Activated naive CD4-positive, alpha-beta T cell treated with anti-CD3 and anti-CD28 coated beads, Interleukin-2, amount 10 ng/mL, durations not matched to agents 7 days and 5 days (primary cell): ENCODE measurements at regions not wholly inside any gene's neighbourhood (a gene's known extent, or its start where the extent isn't known, plus 50 kb on each side); places are given as distances from the start of the nearest gene placed in this dataset.
"Not testable (repeated sequence)": the region's sequence is repeated elsewhere in the genome, so short reads cannot be mapped to it uniquely, and the experiment has no call there.

Source experiments
- CTCF ChIA-PET: fragments of 350-600 bp; sonication (Branson Sonifier 250); formaldehyde crosslinking; loops from one replicate; lab custom pipeline; 2021; ENCODE audit warnings: antibody characterized with exemption; lab: Charles Lee
- DNase-seq: peaks from one replicate; pipeline ENCODE4 v3.0.0-alpha.2; 2020
- H3K27ac Mint-ChIP-seq: one replicate; pipeline ENCODE4 v1.8.0; 2021; ENCODE audit warnings: mild to moderate bottlenecking, moderate library complexity, mixed read lengths
- H3K27me3 Mint-ChIP-seq: one replicate; pipeline ENCODE4 v1.8.0; 2021; ENCODE audit warnings: mild to moderate bottlenecking, mixed read lengths
- H3K36me3 Mint-ChIP-seq: one replicate; pipeline ENCODE4 v1.8.0; 2021; ENCODE audit warnings: mixed read lengths
- H3K4me1 Mint-ChIP-seq: one replicate; pipeline ENCODE4 v1.8.0; 2021; ENCODE audit warnings: mixed read lengths
- H3K4me3 Mint-ChIP-seq: one replicate; pipeline ENCODE4 v1.8.0; 2021; ENCODE audit warnings: mild to moderate bottlenecking, moderate library complexity, mixed read lengths
- H3K9me3 Mint-ChIP-seq: one replicate; pipeline ENCODE4 v1.8.0; 2021; ENCODE audit warnings: mixed read lengths

DNA sequence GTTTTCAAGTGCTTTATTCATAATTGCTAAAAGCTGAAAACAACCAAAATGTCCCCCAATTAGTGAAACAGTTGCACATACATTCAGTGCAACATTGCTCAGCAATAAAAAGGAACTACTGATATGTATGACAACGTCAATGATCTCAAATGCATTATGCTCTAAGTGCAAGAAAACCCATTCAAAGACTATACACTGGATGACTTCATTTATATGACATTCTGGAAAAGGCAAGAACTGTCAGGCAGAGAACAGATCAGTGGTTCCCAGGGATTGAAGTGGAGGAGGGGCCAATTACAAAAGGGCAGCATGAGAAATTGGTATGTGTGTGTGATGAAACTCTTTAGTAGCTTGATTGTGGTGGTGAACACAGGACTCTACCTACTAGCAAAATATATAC is 585.6 kb downstream of the TBL1XR1 start:
- CTCF ChIA-PET = no interaction called here
- Mint-ChIP-seq H3K27me3 (no peaks in the 10 kb centered on the region), H3K4me1 (no peaks in the 10 kb centered on the region), H3K36me3 (no peaks in the 10 kb centered on the region), H3K27ac (no peak overlapping the region), H3K9me3 (peaks cover 12% of the 10 kb centered on the region), H3K4me3 (no peak overlapping the region)
- DNase-seq = no peak

DNA sequence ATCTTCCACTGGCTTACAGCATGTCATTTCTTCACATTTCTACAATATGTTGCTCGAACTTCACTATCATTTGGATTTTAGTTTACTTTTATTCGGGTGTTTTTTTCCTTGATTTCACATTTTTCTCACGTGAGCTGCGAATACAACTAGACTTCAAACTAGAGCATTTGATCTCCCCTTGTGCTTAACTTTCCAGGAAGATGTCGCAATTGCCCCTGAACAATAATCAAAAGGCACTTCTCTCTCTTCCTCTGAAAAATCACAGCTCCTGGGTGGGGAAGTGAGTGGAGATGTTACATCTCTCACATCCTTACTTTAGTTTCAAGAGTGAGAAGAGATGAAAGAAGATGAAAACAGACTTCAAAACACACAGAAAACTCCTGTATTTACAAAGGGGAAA is 587.9 kb downstream of the TBL1XR1 start:
- H3K27me3 Mint-ChIP-seq = no peaks in the 10 kb centered on the region

DNA sequence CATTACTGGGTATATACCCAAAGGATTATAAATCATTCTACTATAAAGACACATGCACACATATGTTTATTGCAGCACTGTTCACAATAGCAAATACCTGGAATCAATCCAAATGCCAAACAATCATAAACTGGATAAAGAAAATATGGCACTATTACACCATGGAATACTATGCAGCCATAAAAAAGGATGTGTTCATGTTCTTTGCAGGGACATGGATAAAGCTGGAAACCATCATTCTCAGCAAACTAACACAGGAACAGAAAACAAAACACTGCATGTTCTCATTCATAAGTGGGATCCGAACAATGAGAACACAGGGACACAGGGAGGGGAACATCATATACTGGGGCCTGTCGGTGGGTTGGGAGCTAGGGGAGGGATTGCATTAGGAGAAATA is 591.7 kb downstream of the TBL1XR1 start:
- H3K4me1 Mint-ChIP-seq, DNase-seq, H3K27ac Mint-ChIP-seq, H3K27me3 Mint-ChIP-seq, H3K36me3 Mint-ChIP-seq, H3K4me3 Mint-ChIP-seq, CTCF ChIA-PET: not testable (repeated sequence)
- H3K9me3 Mint-ChIP-seq = peaks cover 15% of the 10 kb centered on the region

More for the DNA sequence above, 587.9 kb downstream of the TBL1XR1 start:
- H3K4me1 Mint-ChIP-seq = no peaks in the 10 kb centered on the region
- H3K4me3 Mint-ChIP-seq = no peak overlapping the region
- H3K9me3 Mint-ChIP-seq = peaks cover 15% of the 10 kb centered on the region
- no peak overlapping the region for H3K27ac Mint-ChIP-seq
- CTCF ChIA-PET = no interaction called here
- H3K36me3 Mint-ChIP-seq = no peaks in the 10 kb centered on the region
- DNase-seq = no peak

DNA sequence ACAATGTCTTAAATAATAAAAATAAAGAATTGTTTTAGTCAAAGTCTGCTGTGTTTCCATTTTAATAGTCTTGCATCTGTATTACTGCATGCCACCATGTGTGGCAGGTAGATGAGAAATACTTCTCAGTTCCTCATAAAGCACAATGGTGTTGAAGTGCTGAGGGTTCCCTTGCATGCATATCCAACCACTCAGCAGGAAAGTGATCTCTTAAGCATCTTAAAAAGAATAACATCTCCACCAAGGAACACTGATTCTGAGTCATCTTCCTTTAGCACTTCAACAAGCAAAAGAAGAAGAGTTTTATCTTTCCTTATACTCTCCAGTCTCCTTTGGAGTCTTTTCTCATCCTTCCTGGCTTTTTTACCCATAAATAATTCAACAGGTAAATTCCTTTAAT is 602.0 kb downstream of the TBL1XR1 start:
- Mint-ChIP-seq H3K4me3 (no peak overlapping the region), H3K27me3 (no peaks in the 10 kb centered on the region), H3K27ac (no peak overlapping the region), H3K9me3 (no peaks in the 10 kb centered on the region), H3K4me1 (no peaks in the 10 kb centered on the region), H3K36me3 (no peaks in the 10 kb centered on the region)
- DNase-seq = no peak
- CTCF ChIA-PET = no interaction called here

DNA sequence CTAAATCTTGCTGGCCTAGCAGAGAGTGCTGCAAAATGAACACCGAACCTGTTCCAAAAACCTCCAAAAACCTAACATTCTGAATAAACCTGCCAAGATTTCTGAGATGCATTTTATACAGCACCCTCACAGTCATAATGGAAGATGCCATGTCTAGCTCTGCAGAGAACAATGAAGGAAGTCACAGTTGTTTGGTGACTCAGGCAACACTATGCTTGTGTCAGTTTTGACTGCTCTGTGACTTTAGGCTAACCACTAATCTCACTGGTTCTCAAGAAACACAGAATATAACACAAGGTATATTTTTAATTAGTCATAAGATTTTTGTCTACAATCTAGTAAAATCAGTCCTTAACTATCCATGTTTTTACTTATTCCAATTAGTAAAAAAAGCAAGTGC is 606.6 kb downstream of the TBL1XR1 start:
- DNase-seq = no peak
- H3K4me3 Mint-ChIP-seq = no peak overlapping the region
- no peaks in the 10 kb centered on the region for H3K4me1 Mint-ChIP-seq
- no peak overlapping the region for H3K27ac Mint-ChIP-seq
- H3K9me3 Mint-ChIP-seq = no peaks in the 10 kb centered on the region
- H3K27me3 Mint-ChIP-seq = no peaks in the 10 kb centered on the region
- H3K36me3 Mint-ChIP-seq = no peaks in the 10 kb centered on the region
- CTCF ChIA-PET = no interaction called here

DNA sequence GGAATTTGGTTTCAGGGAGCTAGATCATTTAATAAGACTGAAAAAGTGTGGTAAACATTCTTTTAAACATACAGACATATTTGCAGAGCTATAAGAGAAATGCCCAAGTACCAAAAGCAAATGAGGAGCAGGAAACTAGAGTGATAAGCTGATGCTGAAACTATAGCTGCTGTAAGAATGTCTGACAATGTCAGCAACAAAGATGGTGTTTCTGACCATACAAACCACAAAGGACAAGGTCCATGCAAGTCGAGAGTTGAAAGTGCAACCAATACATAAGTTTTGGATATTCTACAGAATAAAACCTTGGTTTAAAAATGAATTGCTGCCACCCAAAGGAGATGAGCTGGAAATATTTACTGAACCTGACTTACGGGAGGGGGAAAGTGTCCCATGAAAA is 610.2 kb downstream of the TBL1XR1 start:
- H3K27ac Mint-ChIP-seq = no peak overlapping the region
- CTCF ChIA-PET = no interaction called here
- H3K4me3 Mint-ChIP-seq = no peak overlapping the region
- H3K4me1 Mint-ChIP-seq = no peaks in the 10 kb centered on the region
- H3K9me3 Mint-ChIP-seq = no peaks in the 10 kb centered on the region
- H3K27me3 Mint-ChIP-seq = no peaks in the 10 kb centered on the region
- H3K36me3 Mint-ChIP-seq = no peaks in the 10 kb centered on the region
- no peak for DNase-seq

DNA sequence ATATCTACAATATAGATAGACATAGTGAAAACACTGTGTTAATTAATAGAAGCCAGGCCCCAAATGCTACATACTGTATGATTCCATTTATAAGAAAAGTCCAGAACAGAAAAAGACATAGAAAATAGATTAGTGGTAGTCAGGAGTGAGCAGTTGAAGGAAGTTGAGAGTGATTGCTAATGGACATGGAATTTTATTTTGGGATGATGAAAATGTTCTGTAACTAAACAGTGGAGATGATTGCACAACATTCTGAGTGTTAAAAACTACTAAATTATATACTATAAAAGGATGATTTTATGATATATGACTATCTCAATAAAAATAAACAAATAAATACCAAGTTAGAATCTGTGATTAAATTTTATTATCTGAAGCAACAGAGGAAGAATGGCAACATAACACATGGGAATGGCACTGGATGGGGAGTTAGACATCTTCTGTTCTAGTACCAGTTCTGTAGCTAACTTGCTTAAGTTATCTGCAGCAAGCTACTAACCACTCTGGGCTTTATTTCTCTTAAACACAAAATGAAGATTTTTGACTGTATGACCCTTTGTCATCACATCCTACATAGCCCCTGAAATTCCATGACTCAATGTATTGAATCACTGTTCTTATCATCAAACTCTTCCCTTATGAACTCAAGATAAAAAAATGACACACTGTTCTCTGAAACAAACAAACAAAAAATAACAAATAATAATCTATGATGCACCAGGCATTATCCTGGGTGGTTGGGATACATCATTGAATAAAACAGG is 612.7 kb downstream of the TBL1XR1 start:
- H3K4me3 Mint-ChIP-seq = no peak overlapping the region
- no peak overlapping the region for H3K27ac Mint-ChIP-seq
- CTCF ChIA-PET = no interaction called here
- H3K4me1 Mint-ChIP-seq = no peaks in the 10 kb centered on the region
- no peak for DNase-seq
- no peaks in the 10 kb centered on the region for H3K27me3 Mint-ChIP-seq
- no peaks in the 10 kb centered on the region for H3K9me3 Mint-ChIP-seq
- H3K36me3 Mint-ChIP-seq = no peaks in the 10 kb centered on the region

DNA sequence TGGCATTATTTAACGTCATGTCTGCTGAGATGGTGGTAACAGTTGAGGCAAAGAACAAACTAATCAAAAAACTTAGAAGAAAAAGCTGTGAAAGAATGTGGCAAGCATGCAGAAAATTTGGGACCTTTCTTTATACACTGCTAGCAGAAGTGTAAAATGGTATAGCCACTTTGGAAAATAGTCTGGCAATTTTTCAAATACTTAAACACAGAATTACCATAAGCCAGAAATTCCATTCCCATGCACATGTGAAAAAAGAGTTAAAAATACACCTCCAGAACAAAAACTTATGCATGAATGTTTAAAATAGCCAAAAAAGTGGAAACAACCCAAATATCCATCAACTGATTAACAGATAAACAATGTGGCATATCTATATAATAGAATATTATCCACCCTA is 613.3 kb downstream of the TBL1XR1 start:
- Mint-ChIP-seq H3K27me3 (no peaks in the 10 kb centered on the region), H3K27ac (no peak overlapping the region), H3K4me1 (no peaks in the 10 kb centered on the region), H3K9me3 (no peaks in the 10 kb centered on the region), H3K4me3 (no peak overlapping the region), H3K36me3 (no peaks in the 10 kb centered on the region)
- no peak for DNase-seq
- CTCF ChIA-PET = no interaction called here

DNA sequence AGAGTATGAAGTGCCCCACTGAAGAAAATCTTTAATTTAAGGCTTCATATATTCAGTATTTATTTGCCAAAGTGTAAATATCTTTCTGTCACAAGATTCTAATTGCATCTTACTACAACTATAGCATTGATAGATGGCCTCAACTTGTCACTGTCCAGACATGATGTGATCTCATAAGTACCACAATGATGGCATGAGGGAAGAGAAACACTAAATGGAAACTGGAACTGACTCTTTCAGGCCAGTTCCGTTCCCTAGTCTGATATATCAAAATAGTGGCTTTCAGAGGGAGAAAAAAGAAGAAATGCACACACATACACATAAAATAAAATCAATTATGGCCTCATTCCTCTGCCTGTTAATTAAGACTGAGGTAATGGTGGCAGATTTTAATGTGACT is 615.7 kb downstream of the TBL1XR1 start:
- no peak overlapping the region for H3K27ac Mint-ChIP-seq
- no peak overlapping the region for H3K4me3 Mint-ChIP-seq
- H3K27me3 Mint-ChIP-seq = no peaks in the 10 kb centered on the region
- DNase-seq = no peak
- no peaks in the 10 kb centered on the region for H3K36me3 Mint-ChIP-seq
- CTCF ChIA-PET = no interaction called here
- peaks cover 3% of the 10 kb centered on the region for H3K9me3 Mint-ChIP-seq
- no peaks in the 10 kb centered on the region for H3K4me1 Mint-ChIP-seq

DNA sequence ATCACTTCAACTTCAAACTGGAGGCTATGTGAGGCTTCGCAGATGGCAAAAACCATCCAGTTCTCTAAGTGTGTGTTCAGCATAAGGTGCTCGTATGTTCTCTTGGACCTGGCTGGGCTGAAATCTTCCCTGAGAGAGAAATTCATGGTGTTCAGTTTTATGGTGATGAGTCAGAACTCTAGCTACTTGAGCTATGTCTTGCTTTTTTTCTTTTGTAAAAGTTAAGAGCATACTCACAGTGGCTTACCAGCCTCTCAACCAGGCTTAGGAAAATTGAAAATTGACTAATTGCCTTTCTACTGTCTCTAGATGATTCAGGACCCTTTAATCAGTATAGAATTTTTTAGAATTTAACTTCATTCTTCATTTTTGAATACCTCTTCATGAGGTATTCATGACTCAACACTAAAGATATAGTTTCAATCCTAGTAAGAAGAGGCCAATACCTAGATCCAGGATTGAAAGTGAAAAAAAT is 617.5 kb downstream of the TBL1XR1 start:
- H3K9me3 Mint-ChIP-seq = peaks cover 3% of the 10 kb centered on the region
- H3K27me3 Mint-ChIP-seq = no peaks in the 10 kb centered on the region
- no peak for DNase-seq
- CTCF ChIA-PET = no interaction called here
- H3K27ac Mint-ChIP-seq = no peak overlapping the region
- no peaks in the 10 kb centered on the region for H3K4me1 Mint-ChIP-seq
- H3K4me3 Mint-ChIP-seq = no peak overlapping the region
- H3K36me3 Mint-ChIP-seq = no peaks in the 10 kb centered on the region

DNA sequence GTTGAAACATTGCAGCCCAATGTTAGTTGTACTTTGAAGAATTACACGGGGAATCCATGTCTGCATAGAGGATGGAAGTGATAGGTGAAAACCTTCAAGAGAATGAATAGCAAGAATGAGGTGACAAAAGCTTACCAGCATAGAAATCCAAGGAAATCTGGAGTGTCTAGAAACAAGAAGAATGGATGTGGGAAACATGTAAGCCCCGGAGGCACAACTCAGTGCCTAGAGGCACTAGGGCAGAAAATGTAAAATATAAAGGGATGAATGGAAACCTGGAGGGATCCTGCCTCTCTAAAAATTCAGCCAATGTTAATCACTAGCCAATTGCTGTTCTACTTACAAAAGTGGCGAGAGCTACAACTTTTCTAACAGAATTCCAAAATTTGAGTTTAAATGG is 619.0 kb downstream of the TBL1XR1 start:
- no peaks in the 10 kb centered on the region for H3K27me3 Mint-ChIP-seq
- H3K9me3 Mint-ChIP-seq = peaks cover 3% of the 10 kb centered on the region
- no peaks in the 10 kb centered on the region for H3K4me1 Mint-ChIP-seq
- CTCF ChIA-PET = no interaction called here
- no peak overlapping the region for H3K4me3 Mint-ChIP-seq
- no peaks in the 10 kb centered on the region for H3K36me3 Mint-ChIP-seq
- H3K27ac Mint-ChIP-seq = no peak overlapping the region
- no peak for DNase-seq

DNA sequence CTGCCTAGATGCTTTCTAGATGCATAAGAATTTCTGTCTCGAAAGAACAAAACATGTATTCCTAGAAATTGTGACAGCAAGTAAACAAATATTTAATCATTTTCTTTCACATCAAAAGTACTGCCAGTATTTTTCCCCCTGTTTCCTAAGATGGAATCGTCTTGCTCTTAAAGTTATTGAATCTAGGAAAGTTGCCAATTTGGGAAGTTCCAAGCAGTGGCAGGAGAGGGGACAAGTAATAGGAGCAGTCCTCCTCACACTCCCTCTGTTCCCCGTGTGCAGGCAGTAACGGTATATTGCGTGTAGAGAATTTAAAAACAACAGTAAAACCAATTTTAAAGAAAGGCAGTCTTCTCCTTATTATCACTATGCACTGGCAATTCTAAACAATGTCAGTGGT is 619.8 kb downstream of the TBL1XR1 start:
- Mint-ChIP-seq H3K4me3 (no peak overlapping the region), H3K4me1 (no peaks in the 10 kb centered on the region), H3K9me3 (peaks cover 3% of the 10 kb centered on the region), H3K27ac (no peak overlapping the region), H3K27me3 (no peaks in the 10 kb centered on the region), H3K36me3 (no peaks in the 10 kb centered on the region)
- no peak for DNase-seq
- CTCF ChIA-PET = no interaction called here

DNA sequence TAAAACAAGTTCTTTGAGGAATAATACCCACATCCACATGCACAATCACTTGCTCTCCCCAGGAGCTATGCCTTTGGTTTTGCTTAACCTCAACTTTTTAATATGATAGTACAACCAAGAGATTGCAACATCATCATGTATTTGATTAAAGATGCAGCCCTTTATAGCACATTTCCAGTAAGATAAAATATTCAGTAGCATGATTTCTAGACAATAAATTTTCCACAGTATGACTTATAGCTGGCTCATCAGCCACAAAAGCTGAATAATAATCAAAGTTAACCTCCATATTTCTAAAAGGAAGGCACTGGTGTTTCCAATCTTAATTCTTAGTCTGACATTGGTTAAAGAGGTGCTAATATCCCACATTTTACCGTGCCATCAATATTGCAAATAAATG is 622.5 kb downstream of the TBL1XR1 start:
- Mint-ChIP-seq H3K9me3 (peaks cover 5% of the 10 kb centered on the region), H3K4me3 (no peak overlapping the region), H3K4me1 (no peaks in the 10 kb centered on the region), H3K27ac (no peak overlapping the region), H3K27me3 (no peaks in the 10 kb centered on the region), H3K36me3 (no peaks in the 10 kb centered on the region)
- CTCF ChIA-PET = no interaction called here
- no peak for DNase-seq

DNA sequence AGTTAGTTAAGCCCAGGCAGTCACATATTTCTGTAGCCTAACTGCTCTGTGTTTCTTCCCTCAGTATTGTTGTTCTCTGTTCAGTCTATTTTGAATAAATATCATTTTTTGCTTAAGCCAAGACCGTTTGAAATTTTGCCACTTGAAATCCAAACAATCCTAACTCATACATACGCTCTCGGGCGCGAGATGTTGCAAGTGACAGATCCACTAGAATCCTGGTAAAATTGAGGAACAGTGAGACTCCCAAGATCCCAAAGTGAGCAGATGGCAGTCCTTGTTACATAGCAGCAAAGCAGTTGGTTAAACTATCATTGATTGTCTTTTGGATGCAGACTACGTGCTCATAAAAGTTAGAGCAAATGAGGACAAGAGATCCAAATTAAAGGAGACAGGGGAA is 625.4 kb downstream of the TBL1XR1 start:
- no peak for DNase-seq
- CTCF ChIA-PET = no interaction called here
- H3K27me3 Mint-ChIP-seq = no peaks in the 10 kb centered on the region

DNA sequence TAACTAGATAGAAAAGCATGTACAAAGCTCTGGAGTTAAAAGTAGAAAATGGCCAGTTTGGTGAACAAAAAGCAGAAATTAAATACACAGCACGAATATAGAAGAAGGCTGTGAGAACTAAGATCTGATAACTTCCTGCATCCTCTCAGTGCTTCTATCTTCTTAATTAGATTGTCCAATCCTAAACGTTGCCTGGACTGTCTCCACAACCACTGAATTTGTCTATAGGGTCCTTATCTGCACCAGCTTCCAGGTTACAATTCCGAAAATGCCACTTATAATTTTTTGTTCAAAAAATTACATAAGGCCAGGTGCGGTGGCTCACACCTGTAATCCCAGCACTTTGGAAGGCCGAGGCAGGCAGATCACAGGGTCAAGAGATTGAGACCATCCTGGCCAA is 626.3 kb downstream of the TBL1XR1 start:
- H3K36me3 Mint-ChIP-seq = no peaks in the 10 kb centered on the region
- H3K9me3 Mint-ChIP-seq = peaks cover 2% of the 10 kb centered on the region
- no peak overlapping the region for H3K4me3 Mint-ChIP-seq
- no peak overlapping the region for H3K27ac Mint-ChIP-seq
- no peak for DNase-seq
- no peaks in the 10 kb centered on the region for H3K27me3 Mint-ChIP-seq
- CTCF ChIA-PET = no interaction called here
- H3K4me1 Mint-ChIP-seq = no peaks in the 10 kb centered on the region

More for the DNA sequence above, 625.4 kb downstream of the TBL1XR1 start:
- Mint-ChIP-seq H3K27ac (no peak overlapping the region), H3K36me3 (no peaks in the 10 kb centered on the region), H3K9me3 (peaks cover 2% of the 10 kb centered on the region), H3K4me1 (no peaks in the 10 kb centered on the region), H3K4me3 (no peak overlapping the region)
